PC-9 (cell line): ENCODE measurements at regions not wholly inside any gene's neighbourhood (a gene's known extent, or its start where the extent isn't known, plus 50 kb on each side); places are given as distances from the start of the nearest gene placed in this dataset.

Experiments
- EZH2 ChIP-seq: fragments of 200-600 bp; sonication (generic); IDR thresholded peaks from 2 replicates; pipeline ENCODE4 v1.8.0; 2017; ENCODE audit warnings: antibody characterized with exemption, low read depth
- TF ChIP-seq, protein P1 (sequence below): fragments of 200-600 bp; sonication (generic); conservative IDR thresholded peaks from 2 replicates; pipeline ENCODE4 v1.6.1; 2017; ENCODE audit warnings: mixed run types, antibody characterized with exemption, mild to moderate bottlenecking, moderate library complexity

DNA sequence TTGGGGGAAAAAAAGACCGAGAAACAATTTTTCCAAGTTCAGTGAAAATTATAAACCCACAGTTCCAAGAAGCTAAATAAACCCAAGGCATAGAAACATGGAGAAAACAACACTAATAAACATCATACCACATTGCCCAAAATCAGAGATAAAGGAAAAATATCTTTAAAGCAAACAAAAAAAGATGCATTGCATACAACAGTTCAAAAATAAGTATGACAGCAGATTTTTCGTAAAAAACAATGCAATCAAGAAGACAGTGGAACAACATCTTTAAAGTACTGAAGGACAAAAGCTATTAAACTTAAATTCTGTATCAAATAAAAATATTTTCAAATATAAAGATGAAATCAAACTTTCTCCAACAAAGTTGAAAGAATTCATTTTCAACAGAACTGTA, 921.3 kb downstream of the METTL15 start:
- TF ChIP-seq, protein P1, sequence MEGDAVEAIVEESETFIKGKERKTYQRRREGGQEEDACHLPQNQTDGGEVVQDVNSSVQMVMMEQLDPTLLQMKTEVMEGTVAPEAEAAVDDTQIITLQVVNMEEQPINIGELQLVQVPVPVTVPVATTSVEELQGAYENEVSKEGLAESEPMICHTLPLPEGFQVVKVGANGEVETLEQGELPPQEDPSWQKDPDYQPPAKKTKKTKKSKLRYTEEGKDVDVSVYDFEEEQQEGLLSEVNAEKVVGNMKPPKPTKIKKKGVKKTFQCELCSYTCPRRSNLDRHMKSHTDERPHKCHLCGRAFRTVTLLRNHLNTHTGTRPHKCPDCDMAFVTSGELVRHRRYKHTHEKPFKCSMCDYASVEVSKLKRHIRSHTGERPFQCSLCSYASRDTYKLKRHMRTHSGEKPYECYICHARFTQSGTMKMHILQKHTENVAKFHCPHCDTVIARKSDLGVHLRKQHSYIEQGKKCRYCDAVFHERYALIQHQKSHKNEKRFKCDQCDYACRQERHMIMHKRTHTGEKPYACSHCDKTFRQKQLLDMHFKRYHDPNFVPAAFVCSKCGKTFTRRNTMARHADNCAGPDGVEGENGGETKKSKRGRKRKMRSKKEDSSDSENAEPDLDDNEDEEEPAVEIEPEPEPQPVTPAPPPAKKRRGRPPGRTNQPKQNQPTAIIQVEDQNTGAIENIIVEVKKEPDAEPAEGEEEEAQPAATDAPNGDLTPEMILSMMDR, result no peak
- TF ChIP-seq EZH2, result no peak
